Loucy (cell line): ENCODE measurements at regions not wholly inside any gene's neighbourhood (a gene's known extent, or its start where the extent isn't known, plus 50 kb on each side); places are given as distances from the start of the nearest gene placed in this dataset.

Experiments
- EZH2phosphoT487 ChIP-seq: fragments of 200-600 bp; IDR thresholded peaks from 2 replicates; pipeline ENCODE4 v1.6.1; 2018; ENCODE audit warnings: antibody characterized with exemption, mild to moderate bottlenecking, moderate library complexity, borderline replicate concordance
- TF ChIP-seq, protein P1 (sequence below): fragments of 200-600 bp; sonication (generic); conservative IDR thresholded peaks from 2 replicates; pipeline ENCODE4 v1.5.1; 2014; ENCODE audit warnings: mild to moderate bottlenecking, antibody characterized with exemption, low read length

DNA sequence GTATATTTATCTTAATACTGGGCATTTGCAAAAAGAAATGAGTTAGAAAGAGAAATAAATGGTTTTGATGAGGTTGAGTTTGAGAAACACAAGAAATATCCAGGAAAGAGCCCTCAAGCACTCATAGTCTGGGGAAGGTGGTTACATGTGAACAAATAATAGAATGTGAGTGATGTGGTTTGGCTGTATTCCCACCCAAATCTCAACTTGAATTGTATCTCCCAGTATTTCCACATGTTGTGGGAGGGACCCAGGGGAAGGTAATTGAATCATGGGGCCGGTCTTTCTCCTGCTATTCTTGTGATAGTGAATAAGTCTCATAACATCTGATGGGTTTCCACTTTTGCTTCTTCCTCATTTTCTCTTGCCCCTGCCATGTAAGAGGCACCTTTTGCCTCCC lies 334.1 kb downstream of the COL12A1 start:
- TF ChIP-seq, protein P1, sequence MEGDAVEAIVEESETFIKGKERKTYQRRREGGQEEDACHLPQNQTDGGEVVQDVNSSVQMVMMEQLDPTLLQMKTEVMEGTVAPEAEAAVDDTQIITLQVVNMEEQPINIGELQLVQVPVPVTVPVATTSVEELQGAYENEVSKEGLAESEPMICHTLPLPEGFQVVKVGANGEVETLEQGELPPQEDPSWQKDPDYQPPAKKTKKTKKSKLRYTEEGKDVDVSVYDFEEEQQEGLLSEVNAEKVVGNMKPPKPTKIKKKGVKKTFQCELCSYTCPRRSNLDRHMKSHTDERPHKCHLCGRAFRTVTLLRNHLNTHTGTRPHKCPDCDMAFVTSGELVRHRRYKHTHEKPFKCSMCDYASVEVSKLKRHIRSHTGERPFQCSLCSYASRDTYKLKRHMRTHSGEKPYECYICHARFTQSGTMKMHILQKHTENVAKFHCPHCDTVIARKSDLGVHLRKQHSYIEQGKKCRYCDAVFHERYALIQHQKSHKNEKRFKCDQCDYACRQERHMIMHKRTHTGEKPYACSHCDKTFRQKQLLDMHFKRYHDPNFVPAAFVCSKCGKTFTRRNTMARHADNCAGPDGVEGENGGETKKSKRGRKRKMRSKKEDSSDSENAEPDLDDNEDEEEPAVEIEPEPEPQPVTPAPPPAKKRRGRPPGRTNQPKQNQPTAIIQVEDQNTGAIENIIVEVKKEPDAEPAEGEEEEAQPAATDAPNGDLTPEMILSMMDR: no peak
- no peak for TF ChIP-seq EZH2phosphoT487
